ENCODE measurements at regions not wholly inside any gene's neighbourhood (a gene's known extent, or its start where the extent isn't known, plus 50 kb on each side); places are given as distances from the start of the nearest gene placed in this dataset.

DNA sequence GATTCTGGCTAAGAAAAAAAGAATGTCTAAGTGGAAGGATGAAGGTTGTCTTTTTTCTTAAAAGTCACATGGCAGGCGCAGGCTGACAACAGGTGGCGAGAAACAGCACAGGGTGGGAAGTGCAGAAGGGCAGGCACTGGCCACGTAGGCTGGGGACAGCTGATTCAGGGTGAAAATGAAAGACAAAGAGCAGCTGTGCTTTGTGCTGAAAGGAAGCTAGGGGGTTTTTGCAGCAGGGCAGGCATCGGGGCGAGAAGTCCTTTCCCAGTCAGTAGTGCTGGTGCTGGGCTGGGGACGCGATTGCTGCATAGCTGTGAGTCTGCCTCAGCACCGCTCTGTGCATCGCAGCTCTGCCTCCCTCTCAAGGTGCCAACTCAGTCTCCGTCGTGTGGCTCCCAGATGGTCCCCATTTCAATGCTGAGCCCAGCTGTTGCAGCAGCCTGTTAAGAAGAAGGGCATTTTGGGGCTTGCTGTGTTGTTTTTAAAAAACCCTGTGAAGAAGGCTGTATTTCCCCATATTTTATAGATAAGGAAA, 183.1 kb upstream of the CCL2 start:
- Histone ChIP-seq H3K79me2 (ENCODE audit: control insufficient read depth, insufficient read depth, low read length) (no peaks in the 10 kb centered on the region), H3K4me3 (replicated peaks in 1 of 3; ENCODE audit: insufficient read depth in 1 of 3, low read depth in 1 of 3, low read length in 3 of 3) (no peak overlapping the region), H3K4me2 (ENCODE audit: insufficient read depth, low read length) (no peak overlapping the region), H3K9me3 (replicated peaks; ENCODE audit: control insufficient read depth, insufficient read depth, low read length) (no peaks in the 10 kb centered on the region), H3K27ac (ENCODE audit: insufficient read depth, low read depth, low read length) (no peak overlapping the region), H4K20me1 (replicated peaks; ENCODE audit: control insufficient read depth, extremely low read depth, insufficient read depth, low read length) (no peaks in the 10 kb centered on the region), H3K36me3 (ENCODE audit: control insufficient read depth in 2 of 2, extremely low read depth in 1 of 2, insufficient read depth in 2 of 2, low read length in 2 of 2) (no peaks in the 10 kb centered on the region), H3K9me1 (replicated peaks; ENCODE audit: control insufficient read depth, extremely low read depth, insufficient read depth, low read length) (no peaks in the 10 kb centered on the region), H3K9ac (replicated peaks; ENCODE audit: extremely low read depth, insufficient read depth, low read length) (no peak overlapping the region), H3K4me1 (ENCODE audit: control insufficient read depth, extremely low read depth, insufficient read depth, low read length) (no peaks in the 10 kb centered on the region), H2AFZ (ENCODE audit: low read depth, low read length) (no peak overlapping the region), H3K27me3 (ENCODE audit: control insufficient read depth in 2 of 2, insufficient read depth in 2 of 2, low read length in 2 of 2) (no peaks in the 10 kb centered on the region)
- BruUV-seq (replicated peaks), result no TSS peak
- TF ChIP-seq, protein P1, sequence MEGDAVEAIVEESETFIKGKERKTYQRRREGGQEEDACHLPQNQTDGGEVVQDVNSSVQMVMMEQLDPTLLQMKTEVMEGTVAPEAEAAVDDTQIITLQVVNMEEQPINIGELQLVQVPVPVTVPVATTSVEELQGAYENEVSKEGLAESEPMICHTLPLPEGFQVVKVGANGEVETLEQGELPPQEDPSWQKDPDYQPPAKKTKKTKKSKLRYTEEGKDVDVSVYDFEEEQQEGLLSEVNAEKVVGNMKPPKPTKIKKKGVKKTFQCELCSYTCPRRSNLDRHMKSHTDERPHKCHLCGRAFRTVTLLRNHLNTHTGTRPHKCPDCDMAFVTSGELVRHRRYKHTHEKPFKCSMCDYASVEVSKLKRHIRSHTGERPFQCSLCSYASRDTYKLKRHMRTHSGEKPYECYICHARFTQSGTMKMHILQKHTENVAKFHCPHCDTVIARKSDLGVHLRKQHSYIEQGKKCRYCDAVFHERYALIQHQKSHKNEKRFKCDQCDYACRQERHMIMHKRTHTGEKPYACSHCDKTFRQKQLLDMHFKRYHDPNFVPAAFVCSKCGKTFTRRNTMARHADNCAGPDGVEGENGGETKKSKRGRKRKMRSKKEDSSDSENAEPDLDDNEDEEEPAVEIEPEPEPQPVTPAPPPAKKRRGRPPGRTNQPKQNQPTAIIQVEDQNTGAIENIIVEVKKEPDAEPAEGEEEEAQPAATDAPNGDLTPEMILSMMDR (IDR thresholded peaks at IDR 0.05; ENCODE audit: extremely low read depth in 1 of 2, insufficient read depth in 1 of 2, low read depth in 1 of 2, low read length in 2 of 2), result no peak
- TF ChIP-seq MYC (IDR thresholded peaks at IDR 0.05; ENCODE audit: low read depth, low read length) (no peak), POLR2A (IDR thresholded peaks at IDR 0.05; ENCODE audit: low read depth, low read length) (no peak), EZH2 (IDR thresholded peaks at IDR 0.05; ENCODE audit: borderline replicate concordance, low read depth, low read length, severe bottlenecking) (no peak), JUN (IDR thresholded peaks at IDR 0.05; ENCODE audit: borderline replicate concordance, insufficient read depth, insufficient read length, low read depth) (no peak), GATA2 (IDR thresholded peaks at IDR 0.05; ENCODE audit: insufficient read depth, insufficient read length, low read depth, low read length) (no peak), FOS (IDR thresholded peaks at IDR 0.05; ENCODE audit: borderline replicate concordance, insufficient read depth, low read length) (no peak), POLR2AphosphoS5 (IDR thresholded peaks at IDR 0.05; ENCODE audit: insufficient read depth, low read depth, low read length) (no peak)
- TF ChIP-seq, protein P2, sequence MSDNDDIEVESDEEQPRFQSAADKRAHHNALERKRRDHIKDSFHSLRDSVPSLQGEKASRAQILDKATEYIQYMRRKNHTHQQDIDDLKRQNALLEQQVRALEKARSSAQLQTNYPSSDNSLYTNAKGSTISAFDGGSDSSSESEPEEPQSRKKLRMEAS (IDR thresholded peaks at IDR 0.05; ENCODE audit: insufficient read depth, insufficient read length), result no peak
- intact Hi-C loops (cut with micrococcal nuclease) (no loop called here), dilution Hi-C loops (cut with MboI; ENCODE audit: extremely low pct_ligation_motif_present, low sequenced_read_pairs) (no loop called here)
- no peak for DNase-seq (ENCODE audit: low read depth, low spot score)
- CTCF ChIA-PET, result no interaction called here
- POLR2A ChIA-PET, result no interaction called here
- no peak for FAIRE-seq

Measured in endothelial cell of umbilical vein (primary cell).